Testis (tissue), 2 donors: ENCODE measurements at regions not wholly inside any gene's neighbourhood (a gene's known extent, or its start where the extent isn't known, plus 50 kb on each side); places are given as distances from the start of the nearest gene placed in this dataset.

ENCODE experiments used
- CTCF ChIP-seq, 3 experiments: fragments of 450-650 bp in 2 of 3; fragments of 200-600 bp in 1 of 3; sonication (generic) in 1 of 3; IDR thresholded peaks; one replicate each; pipeline ENCODE4 v1.5.1; 2016 to 2019; ENCODE audit warnings: antibody characterized with exemption in 3 of 3, mild to moderate bottlenecking in 2 of 3, moderate library complexity in 1 of 3
- POLR2A ChIP-seq: fragments of 450-650 bp; IDR thresholded peaks from one replicate; pipeline ENCODE4 v1.6.1; 2017; ENCODE audit warnings: antibody characterized with exemption, mild to moderate bottlenecking, moderate library complexity

DNA sequence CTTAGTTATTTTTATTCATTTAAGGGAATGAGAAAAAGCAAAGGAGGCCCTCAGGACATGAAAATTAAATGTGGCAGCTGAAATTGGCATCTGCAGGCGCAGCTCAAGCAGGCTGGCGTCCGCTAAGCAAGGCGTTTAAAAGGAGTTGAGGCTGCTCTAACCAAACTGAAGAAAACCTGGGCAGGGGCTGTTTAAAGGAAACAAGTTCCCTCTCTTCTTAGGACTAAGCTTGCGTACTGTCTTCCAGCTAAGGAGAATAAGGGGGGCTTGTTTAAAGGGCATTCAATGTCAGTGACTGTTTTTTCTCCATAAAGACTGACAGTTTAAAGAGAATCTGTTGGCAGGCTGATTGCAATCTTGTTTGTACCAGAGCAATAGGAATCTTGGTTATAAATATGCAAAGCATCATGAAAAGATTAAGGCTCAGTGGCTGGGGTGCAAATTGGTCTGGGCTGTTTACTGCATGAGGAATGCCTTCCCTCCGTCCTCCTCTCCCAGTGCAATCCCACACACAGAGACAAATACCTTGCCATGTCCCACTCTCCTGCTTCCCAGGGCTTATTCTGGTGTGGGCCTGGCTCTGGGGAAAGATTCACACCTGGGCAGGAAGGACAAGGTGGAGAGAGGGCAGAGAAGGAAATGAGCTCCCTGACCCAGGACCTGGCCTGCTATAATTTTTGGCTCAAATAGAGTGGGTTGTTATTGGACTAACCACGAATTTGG, 85.9 kb upstream of the LIFR start:
- TF ChIP-seq CTCF (IDR thresholded peaks at IDR 0.05), result no peak
- no peak for TF ChIP-seq POLR2A
